Activated CD8-positive, alpha-beta memory T cell treated with anti-CD3 and anti-CD28 coated beads, Interleukin-2, amount 10 ng/mL, durations not matched to agents 7 days and 5 days (primary cell): ENCODE measurements at regions not wholly inside any gene's neighbourhood (a gene's known extent, or its start where the extent isn't known, plus 50 kb on each side); places are given as distances from the start of the nearest gene placed in this dataset.

Source experiments
- ATAC-seq: fragments of 150-1000 bp; cut with Tn5 transposase; one replicate; pipeline ENCODE4 v1.10.0; 2021; ENCODE audit warnings: moderate library complexity
- CTCF ChIA-PET: fragments of 350-600 bp; sonication (Branson Sonifier 250); formaldehyde crosslinking; loops from one replicate; lab custom pipeline; 2021; ENCODE audit warnings: antibody characterized with exemption; lab: Charles Lee
- DNase-seq: peaks from one replicate; pipeline ENCODE4 v3.0.0-alpha.2; 2020
- H3K27ac Mint-ChIP-seq: one replicate; pipeline ENCODE4 v1.8.0; 2021; ENCODE audit warnings: mild to moderate bottlenecking, mixed read lengths
- H3K27me3 Mint-ChIP-seq: one replicate; pipeline ENCODE4 v1.8.0; 2021; ENCODE audit warnings: mixed read lengths
- H3K36me3 Mint-ChIP-seq: one replicate; pipeline ENCODE4 v1.8.0; 2021; ENCODE audit warnings: mild to moderate bottlenecking, mixed read lengths
- H3K4me1 Mint-ChIP-seq: one replicate; pipeline ENCODE4 v1.8.0; 2021; ENCODE audit warnings: mixed read lengths
- H3K4me3 Mint-ChIP-seq: one replicate; pipeline ENCODE4 v1.8.0; 2021; ENCODE audit warnings: mild to moderate bottlenecking, moderate library complexity, mixed read lengths
- H3K9me3 Mint-ChIP-seq: one replicate; pipeline ENCODE4 v1.8.0; 2022; ENCODE audit warnings: low read depth, mixed read lengths

GRCh38 chr12:77308056-77308455 is 242.7 kb upstream of the E2F7 start:
- Mint-ChIP-seq H3K9me3 (peaks cover 3% of the 10 kb centered on the region), H3K36me3 (no peaks in the 10 kb centered on the region), H3K4me1 (no peaks in the 10 kb centered on the region), H3K27me3 (no peaks in the 10 kb centered on the region), H3K27ac (no peak overlapping the region), H3K4me3 (no peak overlapping the region)
- CTCF ChIA-PET = no interaction called here
- no peak for DNase-seq
- no peak for ATAC-seq

- no peaks in the 10 kb centered on the region for H3K9me3 Mint-ChIP-seq
- no peak overlapping the region for H3K4me3 Mint-ChIP-seq
- no peak overlapping the region for H3K27ac Mint-ChIP-seq
- no peaks in the 10 kb centered on the region for H3K36me3 Mint-ChIP-seq
- DNase-seq (no peak), ATAC-seq (no peak)
- H3K4me1 Mint-ChIP-seq = no peaks in the 10 kb centered on the region
- CTCF ChIA-PET = no interaction called here
- H3K27me3 Mint-ChIP-seq = no peaks in the 10 kb centered on the region
Observed at GRCh38 chr12:77300811-77301210, 235.4 kb upstream of the E2F7 start.

GRCh38 chr12:77299910-77300669 is 234.7 kb upstream of the E2F7 start:
- CTCF ChIA-PET = no interaction called here
- H3K27ac Mint-ChIP-seq = no peak overlapping the region

GRCh38 chr12:77299001-77299400 is 233.6 kb upstream of the E2F7 start:
- no peaks in the 10 kb centered on the region for H3K9me3 Mint-ChIP-seq
- no peaks in the 10 kb centered on the region for H3K4me1 Mint-ChIP-seq
- no peaks in the 10 kb centered on the region for H3K36me3 Mint-ChIP-seq
- CTCF ChIA-PET = no interaction called here
- H3K27me3 Mint-ChIP-seq = no peaks in the 10 kb centered on the region
- no peak overlapping the region for H3K4me3 Mint-ChIP-seq
- ATAC-seq = no peak
- no peak for DNase-seq
- H3K27ac Mint-ChIP-seq = no peak overlapping the region

More at GRCh38 chr12:77299910-77300669, 234.7 kb upstream of the E2F7 start:
- no peaks in the 10 kb centered on the region for H3K36me3 Mint-ChIP-seq
- ATAC-seq (no peak), DNase-seq (no peak)
- H3K4me3 Mint-ChIP-seq = no peak overlapping the region
- H3K4me1 Mint-ChIP-seq = no peaks in the 10 kb centered on the region
- no peaks in the 10 kb centered on the region for H3K27me3 Mint-ChIP-seq
- no peaks in the 10 kb centered on the region for H3K9me3 Mint-ChIP-seq

GRCh38 chr12:77294016-77294415 is 228.6 kb upstream of the E2F7 start:
- H3K36me3 Mint-ChIP-seq = peaks cover under 1% of the 10 kb centered on the region
- peaks cover under 1% of the 10 kb centered on the region for H3K9me3 Mint-ChIP-seq
- DNase-seq (no peak), ATAC-seq (no peak)
- CTCF ChIA-PET = no interaction called here
- H3K4me1 Mint-ChIP-seq = no peaks in the 10 kb centered on the region
- H3K27me3 Mint-ChIP-seq = no peaks in the 10 kb centered on the region
- no peak overlapping the region for H3K4me3 Mint-ChIP-seq
- no peak overlapping the region for H3K27ac Mint-ChIP-seq

- no peak for ATAC-seq
- Mint-ChIP-seq H3K27me3 (no peaks in the 10 kb centered on the region), H3K4me1 (no peaks in the 10 kb centered on the region), H3K4me3 (no peak overlapping the region), H3K9me3 (no peaks in the 10 kb centered on the region), H3K27ac (no peak overlapping the region), H3K36me3 (no peaks in the 10 kb centered on the region)
- CTCF ChIA-PET = no interaction called here
- DNase-seq = no peak
Observed at GRCh38 chr12:77274926-77275325, 209.6 kb upstream of the E2F7 start.

- Mint-ChIP-seq H3K27ac (no peak overlapping the region), H3K36me3 (no peaks in the 10 kb centered on the region), H3K4me3 (no peak overlapping the region), H3K27me3 (no peaks in the 10 kb centered on the region), H3K9me3 (no peaks in the 10 kb centered on the region), H3K4me1 (no peaks in the 10 kb centered on the region)
- ATAC-seq (no peak), DNase-seq (no peak)
- CTCF ChIA-PET = no interaction called here
Observed at GRCh38 chr12:77273898-77274297, 208.5 kb upstream of the E2F7 start.

- Mint-ChIP-seq H3K4me1 (no peaks in the 10 kb centered on the region), H3K9me3 (no peaks in the 10 kb centered on the region), H3K27ac (no peak overlapping the region), H3K36me3 (no peaks in the 10 kb centered on the region), H3K27me3 (no peaks in the 10 kb centered on the region), H3K4me3 (no peak overlapping the region)
- DNase-seq (no peak), ATAC-seq (no peak)
- CTCF ChIA-PET = no interaction called here
Observed at GRCh38 chr12:77256956-77257355, 191.6 kb upstream of the E2F7 start.

- Mint-ChIP-seq H3K9me3 (no peaks in the 10 kb centered on the region), H3K4me1 (no peaks in the 10 kb centered on the region), H3K4me3 (no peak overlapping the region), H3K36me3 (no peaks in the 10 kb centered on the region), H3K27ac (no peak overlapping the region), H3K27me3 (no peaks in the 10 kb centered on the region)
- DNase-seq (no peak), ATAC-seq (no peak)
- CTCF ChIA-PET = no interaction called here
Observed at GRCh38 chr12:77253321-77253720, 188.0 kb upstream of the E2F7 start.

GRCh38 chr12:77251799-77252198 is 186.4 kb upstream of the E2F7 start:
- H3K9me3 Mint-ChIP-seq = no peaks in the 10 kb centered on the region
- CTCF ChIA-PET = no interaction called here
- ATAC-seq = no peak

GRCh38 chr12:77249892-77250291 is 184.5 kb upstream of the E2F7 start:
- DNase-seq (no peak), ATAC-seq (no peak)
- H3K4me1 Mint-ChIP-seq = no peaks in the 10 kb centered on the region
- CTCF ChIA-PET = no interaction called here
- H3K9me3 Mint-ChIP-seq = no peaks in the 10 kb centered on the region
- H3K27me3 Mint-ChIP-seq = no peaks in the 10 kb centered on the region
- no peak overlapping the region for H3K4me3 Mint-ChIP-seq
- H3K36me3 Mint-ChIP-seq = no peaks in the 10 kb centered on the region
- H3K27ac Mint-ChIP-seq = no peak overlapping the region

More at GRCh38 chr12:77251799-77252198, 186.4 kb upstream of the E2F7 start:
- DNase-seq = no peak
- Mint-ChIP-seq H3K36me3 (no peaks in the 10 kb centered on the region), H3K27me3 (no peaks in the 10 kb centered on the region), H3K27ac (no peak overlapping the region), H3K4me1 (no peaks in the 10 kb centered on the region), H3K4me3 (no peak overlapping the region)

GRCh38 chr12:77248036-77248435 is 182.7 kb upstream of the E2F7 start:
- Mint-ChIP-seq H3K4me1 (no peaks in the 10 kb centered on the region), H3K27ac (no peak overlapping the region), H3K27me3 (no peaks in the 10 kb centered on the region), H3K9me3 (no peaks in the 10 kb centered on the region), H3K36me3 (no peaks in the 10 kb centered on the region), H3K4me3 (no peak overlapping the region)
- DNase-seq = no peak
- CTCF ChIA-PET = no interaction called here
- no peak for ATAC-seq

- H3K4me3 Mint-ChIP-seq = no peak overlapping the region
- no peak for DNase-seq
- H3K9me3 Mint-ChIP-seq = no peaks in the 10 kb centered on the region
- no peaks in the 10 kb centered on the region for H3K4me1 Mint-ChIP-seq
- no peak for ATAC-seq
- no peaks in the 10 kb centered on the region for H3K36me3 Mint-ChIP-seq
- no peak overlapping the region for H3K27ac Mint-ChIP-seq
- H3K27me3 Mint-ChIP-seq = no peaks in the 10 kb centered on the region
- CTCF ChIA-PET = no interaction called here
Observed at GRCh38 chr12:77247542-77247941, 182.2 kb upstream of the E2F7 start.

GRCh38 chr12:77243345-77243744 is 178.0 kb upstream of the E2F7 start:
- Mint-ChIP-seq H3K27ac (no peak overlapping the region), H3K9me3 (no peaks in the 10 kb centered on the region), H3K4me1 (no peaks in the 10 kb centered on the region), H3K4me3 (no peak overlapping the region), H3K27me3 (no peaks in the 10 kb centered on the region), H3K36me3 (no peaks in the 10 kb centered on the region)
- no peak for DNase-seq
- ATAC-seq = no peak
- CTCF ChIA-PET = no interaction called here
